ENCODE measurements at regions not wholly inside any gene's neighbourhood (a gene's known extent, or its start where the extent isn't known, plus 50 kb on each side); places are given as distances from the start of the nearest gene placed in this dataset.

DNA sequence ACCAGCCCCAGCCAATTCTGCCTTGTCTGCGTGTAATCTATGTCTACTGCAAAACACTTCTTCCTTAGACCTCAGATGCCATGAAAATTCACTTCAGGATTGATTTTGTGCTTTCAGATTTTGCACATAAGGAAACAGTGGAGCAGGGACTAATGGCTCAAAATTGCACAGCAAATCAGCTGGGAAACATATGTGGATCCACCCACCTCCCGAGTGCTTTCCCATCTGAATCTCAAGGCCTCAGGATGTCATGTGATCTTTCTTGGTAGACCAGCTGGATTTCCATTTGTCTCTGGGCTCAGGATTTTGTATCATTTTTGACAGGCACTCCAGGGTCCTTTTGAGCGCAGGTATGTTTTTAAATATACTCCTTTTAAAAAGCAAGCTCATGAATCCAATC is 158.6 kb downstream of the MIS18A start:
- no peaks in the 10 kb centered on the region for H3K4me1 ChIP-seq
- H3K9me3 ChIP-seq = peaks cover 0 to 4% (median 0%) of the 10 kb centered on the region in 4 donors
- no peak overlapping the region for H3K4me3 ChIP-seq
- no peak for DNase-seq
- no peak overlapping the region for H3K27ac ChIP-seq
- TF ChIP-seq EP300 (IDR thresholded peaks at IDR 0.05) (no peak), POLR2AphosphoS5 (IDR thresholded peaks at IDR 0.05) (no peak), POLR2A (IDR thresholded peaks at IDR 0.05) (no peak)
- TF ChIP-seq, protein P1, sequence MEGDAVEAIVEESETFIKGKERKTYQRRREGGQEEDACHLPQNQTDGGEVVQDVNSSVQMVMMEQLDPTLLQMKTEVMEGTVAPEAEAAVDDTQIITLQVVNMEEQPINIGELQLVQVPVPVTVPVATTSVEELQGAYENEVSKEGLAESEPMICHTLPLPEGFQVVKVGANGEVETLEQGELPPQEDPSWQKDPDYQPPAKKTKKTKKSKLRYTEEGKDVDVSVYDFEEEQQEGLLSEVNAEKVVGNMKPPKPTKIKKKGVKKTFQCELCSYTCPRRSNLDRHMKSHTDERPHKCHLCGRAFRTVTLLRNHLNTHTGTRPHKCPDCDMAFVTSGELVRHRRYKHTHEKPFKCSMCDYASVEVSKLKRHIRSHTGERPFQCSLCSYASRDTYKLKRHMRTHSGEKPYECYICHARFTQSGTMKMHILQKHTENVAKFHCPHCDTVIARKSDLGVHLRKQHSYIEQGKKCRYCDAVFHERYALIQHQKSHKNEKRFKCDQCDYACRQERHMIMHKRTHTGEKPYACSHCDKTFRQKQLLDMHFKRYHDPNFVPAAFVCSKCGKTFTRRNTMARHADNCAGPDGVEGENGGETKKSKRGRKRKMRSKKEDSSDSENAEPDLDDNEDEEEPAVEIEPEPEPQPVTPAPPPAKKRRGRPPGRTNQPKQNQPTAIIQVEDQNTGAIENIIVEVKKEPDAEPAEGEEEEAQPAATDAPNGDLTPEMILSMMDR (IDR thresholded peaks at IDR 0.05) = no peak
- 85 to 92% methylated on average over 3 of the region's 3 CpGs for WGBS, 2 donors
- intact Hi-C loops (cut with DNase I) = no loop called here
- H3K36me3 ChIP-seq = no peaks in the 10 kb centered on the region
- H3K27me3 ChIP-seq = no peaks in the 10 kb centered on the region

DNA sequence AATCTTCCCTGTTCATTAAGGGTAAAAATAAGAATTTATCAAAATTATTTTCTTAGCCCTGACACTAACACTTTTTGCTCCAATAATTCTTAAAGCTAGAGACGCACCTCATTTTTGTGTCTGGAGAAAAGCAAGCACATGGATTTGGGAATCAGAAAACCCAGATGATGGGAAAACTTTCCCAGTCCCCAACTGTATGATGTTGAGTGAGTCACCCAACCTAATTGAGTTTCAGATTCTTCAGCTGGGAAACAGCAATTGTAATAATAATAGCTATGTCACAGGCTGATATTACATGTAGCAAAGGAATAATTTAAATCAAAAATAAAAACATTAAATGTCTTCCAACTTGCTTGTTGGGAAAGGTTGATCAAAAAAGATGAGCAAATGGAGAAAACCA is 159.0 kb downstream of the MIS18A start:
- no peaks in the 10 kb centered on the region for H3K36me3 ChIP-seq
- no peak for TF ChIP-seq POLR2A (IDR thresholded peaks at IDR 0.05)
- no peak for TF ChIP-seq POLR2AphosphoS5 (IDR thresholded peaks at IDR 0.05)
- TF ChIP-seq, protein P1 (IDR thresholded peaks at IDR 0.05) = no peak
- no peak for TF ChIP-seq EP300 (IDR thresholded peaks at IDR 0.05)
- intact Hi-C loops (cut with DNase I) = no loop called here
- 93 to 96% methylated on average over 1 of the region's 1 CpG for WGBS, 2 donors
- H3K27me3 ChIP-seq = no peaks in the 10 kb centered on the region
- H3K27ac ChIP-seq = no peak overlapping the region
- no peak for DNase-seq
- H3K4me1 ChIP-seq = no peaks in the 10 kb centered on the region
- H3K9me3 ChIP-seq = peaks cover 0 to 4% (median 0%) of the 10 kb centered on the region in 4 donors
- no peak overlapping the region for H3K4me3 ChIP-seq

DNA sequence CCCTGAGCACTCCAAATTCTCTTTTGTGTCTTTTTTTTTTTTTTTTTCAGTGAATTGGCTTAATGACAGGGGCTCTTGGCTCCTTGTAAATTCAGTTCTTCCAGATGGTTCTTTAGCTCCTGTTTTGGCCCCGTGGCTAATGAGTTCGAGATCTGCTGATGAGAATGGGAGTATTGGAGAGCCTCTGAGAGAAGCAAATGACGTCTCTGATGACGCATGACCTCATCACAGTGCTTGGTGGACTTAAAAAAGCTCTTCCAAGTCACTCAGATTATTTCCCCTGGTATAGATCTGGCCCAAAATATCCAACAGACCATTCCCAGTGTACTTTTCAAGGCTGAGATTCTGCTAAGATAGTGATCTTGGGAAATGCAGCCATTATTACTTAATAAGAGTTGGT is 159.5 kb downstream of the MIS18A start:
- Histone ChIP-seq H3K4me3 (no peak overlapping the region), H3K9me3 (peaks cover 0 to 4% (median 0%) of the 10 kb centered on the region in 4 donors), H3K36me3 (no peaks in the 10 kb centered on the region), H3K4me1 (no peaks in the 10 kb centered on the region), H3K27me3 (no peaks in the 10 kb centered on the region), H3K27ac (no peak overlapping the region)
- 56 to 81% methylated on average over 4 of the region's 4 CpGs for WGBS, 2 donors
- no peak for DNase-seq
- TF ChIP-seq, protein P1 (IDR thresholded peaks at IDR 0.05) = no peak
- intact Hi-C loops (cut with DNase I) = no loop called here

DNA sequence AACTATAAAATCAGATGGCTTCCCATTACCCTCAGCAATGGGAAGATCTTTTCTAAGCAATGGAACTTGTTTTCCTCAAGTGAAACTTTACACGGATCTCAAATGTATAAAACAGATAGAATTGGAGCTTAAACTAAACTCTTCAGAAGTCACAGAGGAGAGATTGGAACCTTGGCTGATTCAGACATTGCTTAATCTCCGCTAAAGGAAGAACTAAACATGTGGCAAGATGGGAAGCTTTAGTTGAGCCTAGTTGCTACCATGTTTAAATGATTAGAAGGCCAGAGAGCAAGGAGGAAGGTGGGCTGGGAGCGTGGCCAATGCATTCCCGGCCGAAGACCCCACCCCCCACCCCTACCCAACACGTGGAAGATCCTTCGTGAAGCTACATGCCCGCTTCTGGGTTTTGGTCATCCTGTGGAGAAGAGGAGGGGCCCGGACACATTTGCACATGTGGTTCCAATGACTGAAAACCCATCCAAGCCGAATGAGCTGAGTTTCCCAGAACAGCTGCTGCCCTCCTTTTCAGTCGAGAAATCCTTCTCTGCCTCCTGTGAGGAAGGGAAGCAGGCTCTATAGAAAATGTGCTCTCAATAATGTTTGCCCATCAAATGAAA is 164.3 kb downstream of the MIS18A start:
- 86 to 88% methylated on average over 11 of the region's 11 CpGs for WGBS, 2 donors
- H3K27me3 ChIP-seq = no peaks in the 10 kb centered on the region
- no peaks in the 10 kb centered on the region for H3K9me3 ChIP-seq
- TF ChIP-seq, protein P1 (IDR thresholded peaks at IDR 0.05) = no peak
- TF ChIP-seq POLR2AphosphoS5 (IDR thresholded peaks at IDR 0.05) (no peak), EP300 (IDR thresholded peaks at IDR 0.05) (no peak), POLR2A (IDR thresholded peaks at IDR 0.05) (no peak)
- H3K27ac ChIP-seq = no peak overlapping the region
- intact Hi-C loops (cut with DNase I) = no loop called here
- H3K4me1 ChIP-seq = no peaks in the 10 kb centered on the region
- no peak overlapping the region for H3K4me3 ChIP-seq
- no peaks in the 10 kb centered on the region for H3K36me3 ChIP-seq
- DNase-seq = no peak

DNA sequence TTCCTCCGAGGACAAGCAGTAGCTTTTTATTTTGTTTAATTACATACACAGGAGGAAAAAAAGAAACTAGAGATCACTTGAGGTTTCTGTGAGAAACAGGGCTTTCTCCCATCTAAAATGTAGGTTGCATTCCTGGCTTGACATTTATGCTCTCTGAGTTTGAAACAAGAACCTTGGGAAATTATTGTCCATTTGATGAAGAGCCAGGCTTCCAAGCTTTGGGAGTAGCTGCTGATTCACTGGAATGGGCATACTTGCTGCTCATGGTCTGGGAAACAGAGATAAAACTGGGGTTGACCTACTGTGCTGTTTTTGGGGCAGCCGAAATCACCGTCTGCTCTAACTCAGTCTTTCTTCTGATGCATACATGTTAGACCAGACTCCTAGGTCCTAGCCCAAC is 165.4 kb downstream of the MIS18A start:
- no peak overlapping the region for H3K4me3 ChIP-seq
- no peak for TF ChIP-seq POLR2AphosphoS5 (IDR thresholded peaks at IDR 0.05)
- no peak for TF ChIP-seq POLR2A (IDR thresholded peaks at IDR 0.05)
- TF ChIP-seq, protein P1 (IDR thresholded peaks at IDR 0.05) = no peak
- TF ChIP-seq EP300 (IDR thresholded peaks at IDR 0.05) = no peak
- no peak overlapping the region for H3K27ac ChIP-seq
- intact Hi-C loops (cut with DNase I) = no loop called here
- no peaks in the 10 kb centered on the region for H3K27me3 ChIP-seq
- no peak for DNase-seq
- H3K36me3 ChIP-seq = no peaks in the 10 kb centered on the region
- H3K4me1 ChIP-seq = no peaks in the 10 kb centered on the region
- WGBS, 2 donors = 79 to 88% methylated on average over 3 of the region's 3 CpGs
- H3K9me3 ChIP-seq = no peaks in the 10 kb centered on the region
